ENCODE measurements at regions not wholly inside any gene's neighbourhood (a gene's known extent, or its start where the extent isn't known, plus 50 kb on each side); places are given as distances from the start of the nearest gene placed in this dataset.

- DNase-seq = no peak
These were observed 373.1 kb downstream of the MFSD1 start for GRCh38 chr3:159174715-159175692.

DNA sequence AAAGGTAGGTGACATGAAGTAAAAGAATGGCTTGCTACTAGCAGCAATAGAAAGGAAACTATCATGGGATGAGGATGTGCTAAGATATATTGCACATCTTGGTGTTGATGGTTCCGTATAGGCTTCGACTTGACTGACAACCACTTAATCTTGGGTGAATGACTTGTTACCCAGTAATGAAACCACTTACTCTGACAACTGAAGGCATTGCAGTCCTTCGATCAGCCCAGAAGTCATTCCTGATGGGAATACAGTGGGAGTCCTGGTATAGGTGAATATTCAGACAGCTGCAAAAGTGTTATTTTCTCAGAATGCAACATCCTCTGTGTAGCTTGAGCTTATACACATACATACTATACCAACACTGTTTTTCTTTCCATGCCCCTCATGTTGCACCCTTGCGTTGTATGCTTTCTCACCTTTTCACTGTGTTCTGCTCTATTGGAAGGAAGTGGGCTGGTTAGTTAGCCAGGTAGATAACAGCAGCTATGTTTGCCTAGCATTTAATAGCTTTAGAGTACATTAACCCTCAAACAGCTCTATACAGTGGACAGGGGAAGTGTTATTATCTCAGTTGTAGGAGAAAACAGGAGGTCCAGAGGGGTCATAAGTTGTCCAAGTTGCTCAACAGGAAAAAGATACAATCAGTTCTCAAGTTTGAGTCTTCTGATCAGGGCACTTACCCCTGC, 376.5 kb downstream of the MFSD1 start:
- no peak for DNase-seq

- DNase-seq = no peak
These were observed 381.1 kb downstream of the MFSD1 start for GRCh38 chr3:159182961-159183360.

DNA sequence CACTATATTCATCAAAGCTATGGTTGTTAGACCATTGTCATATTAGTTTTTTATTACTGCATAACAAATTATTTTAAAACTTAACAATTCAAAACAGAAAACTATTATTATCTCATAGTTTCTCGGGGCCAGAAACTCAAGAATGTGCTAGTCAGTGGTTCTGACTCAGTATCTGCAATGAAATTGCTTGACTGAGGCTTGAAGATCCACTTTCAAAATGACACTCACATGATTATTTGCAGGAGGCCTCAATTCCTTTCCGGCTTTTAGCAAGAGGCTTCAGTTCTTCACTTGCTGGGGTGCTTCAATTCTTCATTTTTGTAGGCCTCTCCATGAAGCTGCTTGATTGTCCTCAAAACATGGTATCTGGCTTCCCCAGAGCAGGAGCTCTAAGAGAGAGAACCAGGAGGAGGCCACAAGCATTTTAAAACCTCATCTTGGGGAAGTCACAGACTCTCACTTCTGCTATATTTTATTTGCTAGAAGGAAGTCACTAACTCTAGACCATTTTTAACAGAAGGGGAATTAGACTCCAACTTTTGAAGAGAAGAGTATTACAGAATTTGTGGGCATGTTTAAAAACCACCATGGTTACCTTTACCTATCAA, 383.7 kb downstream of the MFSD1 start:
- DNase-seq = no peak

- DNase-seq = no peak
These were observed 384.7 kb downstream of the MFSD1 start for GRCh38 chr3:159186581-159186980.

GRCh38 chr3:159187232-159187631, 385.4 kb downstream of the MFSD1 start:
- DNase-seq = no peak

- DNase-seq = no peak
These were observed 385.9 kb downstream of the MFSD1 start for GRCh38 chr3:159187706-159188105.

DNA sequence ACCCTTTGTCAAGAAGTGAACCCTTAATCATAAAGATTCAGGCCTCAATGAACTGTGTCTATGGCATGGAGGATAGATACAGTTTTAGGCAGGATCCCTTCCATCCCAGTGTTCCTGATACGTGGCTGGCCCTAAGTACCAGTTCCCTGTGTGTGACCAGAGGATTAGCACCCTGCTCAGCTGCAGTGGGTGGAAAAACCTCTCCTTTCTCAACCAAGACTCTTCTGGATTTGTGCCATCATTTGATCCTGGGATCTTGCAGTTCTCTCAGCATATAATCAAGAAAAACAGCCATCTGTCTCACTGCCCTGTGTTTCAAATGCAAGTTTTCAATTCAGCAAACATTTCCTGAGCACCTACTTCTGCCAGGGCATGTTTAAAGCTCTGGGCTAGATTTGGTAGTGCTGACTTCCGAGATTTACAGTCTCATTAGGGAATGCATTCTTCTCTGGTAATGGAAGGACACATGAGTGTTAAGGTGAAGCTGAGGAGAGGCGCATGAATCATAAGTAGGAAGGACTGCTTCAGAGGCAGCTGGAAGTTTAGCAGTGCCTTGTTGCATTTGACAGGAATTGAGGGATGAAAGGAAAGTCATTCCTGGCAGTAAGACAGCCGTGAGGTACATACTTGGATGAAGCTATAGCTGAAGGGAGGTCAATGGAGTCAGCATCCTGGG, 388.3 kb downstream of the MFSD1 start:
- DNase-seq = no peak

DNA sequence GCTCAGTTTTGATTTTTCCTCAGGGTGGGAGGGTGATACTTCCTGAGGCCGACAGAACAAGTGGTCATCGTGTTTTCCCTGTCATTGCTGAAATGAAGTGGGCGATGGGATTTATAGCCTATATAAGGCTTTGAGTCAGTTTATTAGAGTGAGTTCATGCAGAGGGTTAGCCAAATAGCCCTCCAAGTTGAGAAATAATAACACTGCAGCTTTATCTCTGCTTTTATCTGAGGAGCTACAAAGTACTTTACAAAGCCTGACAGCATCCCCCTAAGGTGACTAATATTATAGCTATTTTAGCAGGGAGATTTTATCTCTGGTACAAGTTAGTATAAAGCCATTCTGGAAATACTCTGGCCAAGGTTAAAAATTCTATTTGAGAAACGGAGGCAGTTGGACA, 389.6 kb downstream of the MFSD1 start:
- no peak for DNase-seq

DNA sequence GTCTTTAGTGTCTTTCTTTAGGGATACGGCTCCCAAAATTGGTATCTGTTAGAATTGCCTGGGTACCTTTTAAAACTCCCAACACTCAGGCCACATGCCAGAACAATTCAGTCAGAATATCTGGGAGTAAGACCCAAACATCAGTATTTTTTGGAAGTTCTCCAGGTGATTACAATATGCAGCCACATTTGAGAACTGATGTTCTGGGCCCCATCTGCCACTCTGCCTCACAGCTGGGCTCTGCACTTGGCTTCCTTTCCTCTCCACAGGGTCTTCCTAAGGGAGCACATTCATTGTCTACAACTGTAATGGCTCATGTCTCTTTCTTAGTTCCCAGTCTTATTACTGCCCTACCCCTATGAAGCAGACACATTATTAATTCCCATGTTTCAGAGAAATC, 394.5 kb downstream of the MFSD1 start:
- DNase-seq = no peak

- no peak for DNase-seq
These were observed 398.3 kb downstream of the MFSD1 start for GRCh38 chr3:159200176-159200575.

- DNase-seq = no peak
These were observed 406.2 kb downstream of the MFSD1 start for GRCh38 chr3:159208050-159208449.

GRCh38 chr3:159209459-159209858, 407.6 kb downstream of the MFSD1 start:
- no peak for DNase-seq

DNA sequence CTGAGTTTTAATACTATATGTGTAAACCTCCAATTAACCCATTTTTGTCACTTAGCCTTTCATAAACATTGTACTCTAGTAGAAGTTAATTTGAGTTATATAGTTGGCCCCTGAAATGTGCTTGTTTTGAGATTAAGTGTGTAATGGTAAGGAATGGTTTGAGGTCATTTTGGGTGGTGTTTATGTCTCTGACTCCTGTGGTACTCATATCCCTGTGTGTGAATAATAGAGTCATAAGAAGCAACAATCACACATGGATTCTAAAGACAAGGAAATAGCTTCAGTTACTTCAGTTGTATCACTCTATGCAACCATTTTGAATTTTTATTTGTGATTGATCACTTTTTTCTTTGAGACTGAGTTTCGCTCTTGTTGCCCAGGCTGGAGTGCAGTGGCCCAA, 408.5 kb downstream of the MFSD1 start:
- DNase-seq = no peak

DNA sequence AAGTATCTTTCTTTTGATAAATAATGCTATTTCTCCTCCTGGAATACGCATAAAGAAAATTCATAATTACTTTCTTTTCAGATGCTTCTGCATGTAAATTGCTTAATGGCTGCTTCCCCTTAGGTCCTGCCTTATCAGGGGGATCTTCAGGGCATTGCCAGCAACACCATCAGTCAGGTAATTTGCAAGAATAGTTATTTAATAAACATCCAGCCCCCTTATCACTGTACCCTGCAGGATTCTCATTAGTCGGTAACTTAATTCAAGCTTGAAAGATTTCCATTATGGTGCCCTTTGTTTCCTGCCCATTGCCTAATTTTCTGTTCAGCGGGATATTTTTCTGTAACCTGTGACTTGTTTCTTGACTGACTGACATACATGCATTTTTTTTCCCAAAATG, 414.5 kb downstream of the MFSD1 start:
- no peak for DNase-seq

DNA sequence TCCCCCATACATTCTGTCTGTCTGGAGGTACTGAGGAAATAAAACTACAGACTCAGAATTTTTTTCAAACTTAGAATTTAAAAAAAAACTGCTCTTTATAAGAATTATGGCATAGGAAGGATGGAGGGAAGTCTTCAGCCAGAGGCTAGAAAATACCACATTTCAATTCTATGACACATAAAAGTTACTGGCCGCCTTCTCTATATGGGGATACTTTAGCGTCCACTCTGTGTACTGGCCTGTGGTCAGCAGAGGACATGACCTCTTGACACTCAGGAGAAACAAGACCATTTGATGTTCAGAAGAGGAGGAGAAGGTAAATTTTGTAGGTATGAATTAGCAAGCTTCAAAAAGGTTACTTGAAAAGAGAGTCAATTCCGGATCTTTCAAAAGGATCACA, 417.4 kb downstream of the MFSD1 start:
- no peak for DNase-seq

- DNase-seq = no peak
These were observed 419.5 kb downstream of the MFSD1 start for GRCh38 chr3:159221335-159221734.

- DNase-seq = no peak
These were observed 427.3 kb downstream of the MFSD1 start for GRCh38 chr3:159229116-159229680.

DNA sequence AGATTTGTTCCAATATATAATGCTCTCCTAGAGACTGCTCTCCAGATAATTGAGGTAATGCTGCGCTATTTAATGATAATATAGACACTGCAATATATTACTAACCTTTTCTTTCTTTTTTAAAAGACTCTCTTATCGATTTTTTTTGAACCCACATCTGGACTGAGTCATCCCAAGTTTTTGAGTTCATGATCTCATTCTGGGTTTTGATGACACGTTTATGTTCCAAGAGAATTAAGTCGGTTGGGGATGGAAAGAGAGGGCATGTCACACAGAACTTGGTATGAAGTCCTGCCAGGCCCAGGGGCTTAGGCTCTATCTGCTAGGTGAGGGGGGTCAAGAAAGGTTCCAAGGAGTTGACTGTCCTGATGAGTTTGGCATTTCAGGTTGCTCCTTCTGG, 431.1 kb downstream of the MFSD1 start:
- DNase-seq = no peak

GRCh38 chr3:159233734-159234133, 431.9 kb downstream of the MFSD1 start:
- no peak for DNase-seq

DNA sequence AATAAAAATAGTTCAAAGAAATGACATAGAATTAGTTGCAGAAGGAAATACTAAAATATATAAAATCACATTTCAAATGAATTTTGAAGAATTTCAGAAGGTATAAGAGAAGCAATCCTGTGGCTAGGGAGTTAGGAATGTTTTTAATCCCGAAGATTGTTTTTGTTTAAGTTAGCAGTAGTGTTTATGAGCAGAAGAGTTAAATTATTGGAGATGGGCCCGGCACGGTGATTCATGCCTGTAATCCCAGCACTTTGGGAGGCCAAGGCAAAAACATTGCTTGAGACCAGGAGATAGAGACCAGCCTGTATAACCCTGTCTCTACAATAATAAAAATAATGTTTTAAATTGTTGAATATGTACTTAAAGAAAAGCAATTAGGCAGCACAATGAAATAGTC, 432.5 kb downstream of the MFSD1 start:
- DNase-seq = no peak

- no peak for DNase-seq
These were observed 434.5 kb downstream of the MFSD1 start for GRCh38 chr3:159236321-159236720.

DNA sequence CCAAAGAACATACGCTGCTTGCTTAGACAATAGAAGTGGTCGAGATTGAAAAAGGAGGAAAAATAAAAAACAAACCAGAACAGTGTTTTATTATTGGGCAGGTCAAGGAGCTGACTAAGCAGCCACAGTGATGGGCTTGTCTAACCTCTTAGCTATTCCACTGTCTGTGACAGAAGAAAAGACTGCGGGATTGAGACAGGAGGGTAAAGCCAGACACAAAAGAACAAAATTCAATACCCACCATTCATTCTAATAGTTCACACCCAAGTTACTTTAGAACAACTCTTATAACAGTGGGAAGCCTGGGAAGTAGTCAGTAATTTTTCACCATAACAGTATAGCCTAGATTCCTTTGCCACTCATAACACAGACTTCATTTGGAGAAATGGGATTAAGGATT, 435.4 kb downstream of the MFSD1 start:
- no peak for DNase-seq
